K562 (cell line): ENCODE measurements at regions not wholly inside any gene's neighbourhood (a gene's known extent, or its start where the extent isn't known, plus 50 kb on each side); places are given as distances from the start of the nearest gene placed in this dataset.

Source experiments
- ARID2 ChIP-seq: fragments of 450-650 bp; IDR thresholded peaks from 2 replicates; pipeline ENCODE4 v1.6.1; 2017; ENCODE audit warnings: antibody characterized with exemption, mild to moderate bottlenecking
- ATF1 ChIP-seq, 2 experiments: fragments of 450-650 bp in 1 of 2; IDR thresholded peaks; 2 replicates each; pipeline ENCODE4 v1.6.1; 2016; ENCODE audit warnings: missing compliant biosample characterization in 1 of 2, missing genetic modification characterization in 1 of 2
- BMI1 ChIP-seq: fragments of 150-350 bp; IDR thresholded peaks from 2 replicates; pipeline ENCODE4 v1.6.1; 2014; ENCODE audit warnings: low read length
- CBFA2T2 ChIP-seq: fragments of 450-650 bp; conservative IDR thresholded peaks from 2 replicates; pipeline ENCODE4 v1.6.1; 2017; ENCODE audit warnings: mild to moderate bottlenecking
- DPF2 ChIP-seq: fragments of 450-650 bp; IDR thresholded peaks from 2 replicates; pipeline ENCODE4 v1.6.1; 2016
- EWSR1 ChIP-seq: fragments of 450-650 bp; IDR thresholded peaks from 2 replicates; pipeline ENCODE4 v1.6.1; 2018; ENCODE audit warnings: borderline replicate concordance, mild to moderate bottlenecking, low read depth, moderate library complexity; ENCODE audit not compliant: partially characterized antibody
- GABPA ChIP-seq: fragments of 200-800 bp; sonication (Bioruptor generic); conservative IDR thresholded peaks from 2 replicates; pipeline ENCODE4 v1.6.1; 2016; ENCODE audit warnings: low read depth, missing genetic modification characterization, missing compliant biosample characterization
- GTF2E2 ChIP-seq: fragments of 200-800 bp; sonication (Bioruptor generic); IDR thresholded peaks from 2 replicates; pipeline ENCODE4 v1.6.1; 2016; ENCODE audit warnings: missing genetic modification characterization, missing compliant biosample characterization
- HDAC8 ChIP-seq: fragments of 450-650 bp; IDR thresholded peaks from 2 replicates; pipeline ENCODE4 v1.6.1; 2016; ENCODE audit warnings: mild to moderate bottlenecking, missing genetic modification characterization, moderate library complexity, missing compliant biosample characterization
- ID3 ChIP-seq, 2 experiments: fragments of 250-450 bp in 1 of 2; fragments of 450-650 bp in 1 of 2; sonication (Bioruptor Pico) in 1 of 2; IDR thresholded peaks; 2 replicates each; pipeline versions ENCODE4 v1.6.1 to v1.8.0; 2016 to 2021; ENCODE audit warnings: mild to moderate bottlenecking in 2 of 2, moderate library complexity in 2 of 2, missing compliant biosample characterization in 1 of 2, missing genetic modification characterization in 1 of 2
- IFI16 ChIP-seq: fragments of 250-450 bp; sonication (Bioruptor Pico); IDR thresholded peaks from 2 replicates; pipeline ENCODE4 v2.1.2; 2022; ENCODE audit warnings: mild to moderate bottlenecking, inconsistent platforms
- KLF1 ChIP-seq: fragments of 450-650 bp; IDR thresholded peaks from 2 replicates; pipeline ENCODE4 v1.6.1; 2016; ENCODE audit warnings: missing genetic modification characterization, missing compliant biosample characterization
- LEF1 ChIP-seq: fragments of 450-650 bp; IDR thresholded peaks from 2 replicates; pipeline ENCODE4 v1.6.1; 2016; ENCODE audit warnings: mild to moderate bottlenecking
- NBN ChIP-seq: fragments of 450-650 bp; IDR thresholded peaks from 2 replicates; pipeline ENCODE4 v1.6.1; 2016; ENCODE audit warnings: low read depth, mild to moderate bottlenecking
- NFE2 ChIP-seq: IDR thresholded peaks from 2 replicates; pipeline ENCODE4 v1.6.1; 2014; ENCODE audit warnings: antibody characterized with exemption, low read depth
- PHB ChIP-seq: fragments of 250-450 bp; sonication (Bioruptor Pico); IDR thresholded peaks from 2 replicates; pipeline ENCODE4 v1.5.0; 2021
- POLR2AphosphoS5 ChIP-seq: IDR thresholded peaks from 2 replicates; pipeline ENCODE4 v1.6.1; 2011; ENCODE audit warnings: mild to moderate bottlenecking, low read depth, low read length, moderate library complexity; ENCODE audit not compliant: control insufficient read depth, insufficient read depth
- PTTG1 ChIP-seq: fragments of 450-650 bp; IDR thresholded peaks from 2 replicates; pipeline ENCODE4 v1.6.1; 2016; ENCODE audit warnings: low read depth, mild to moderate bottlenecking, missing genetic modification characterization, missing compliant biosample characterization
- SMARCA5 ChIP-seq: fragments of 450-650 bp; IDR thresholded peaks from 2 replicates; pipeline ENCODE4 v1.6.1; 2016
- TCF7L2 ChIP-seq: fragments of 150-350 bp; IDR thresholded peaks from 2 replicates; pipeline ENCODE4 v1.6.1; 2016; ENCODE audit warnings: low read depth, mild to moderate bottlenecking, low read length, moderate library complexity
- TFAM ChIP-seq: fragments of 250-450 bp; sonication (Bioruptor Pico); conservative IDR thresholded peaks from 2 replicates; pipeline ENCODE4 v1.5.0; 2021; ENCODE audit warnings: mild to moderate bottlenecking, moderate library complexity
- U2AF1 ChIP-seq: fragments of 200-400 bp; formaldehyde crosslinking; optimal IDR thresholded peaks from 2 replicates; pipeline ENCODE3; 2017; ENCODE audit warnings: mild to moderate bottlenecking, low read depth, low read length, moderate library complexity
- ZBED1 ChIP-seq: IDR thresholded peaks from 2 replicates; pipeline ENCODE4 v1.6.1; 2014
- ZBTB33 ChIP-seq: sonication (generic); formaldehyde crosslinking; IDR thresholded peaks from 2 replicates; pipeline ENCODE4 v1.8.1; 2023; ENCODE audit warnings: mild to moderate bottlenecking, missing genetic modification reagents
- ZC3H11A ChIP-seq: IDR thresholded peaks from 2 replicates; pipeline ENCODE4 v1.6.1; 2012; ENCODE audit warnings: low read depth, low read length, improper control_type of control experiment
- ZFX ChIP-seq: sonication (generic); formaldehyde crosslinking; IDR thresholded peaks from 2 replicates; pipeline ENCODE4 v1.8.0; 2022; ENCODE audit warnings: mild to moderate bottlenecking, missing genetic modification reagents, moderate library complexity
- ZNF445 ChIP-seq: fragments of 250-450 bp; sonication (Bioruptor Pico); IDR thresholded peaks from 2 replicates; pipeline ENCODE4 v1.4.0; 2020; ENCODE audit warnings: low read depth, mild to moderate bottlenecking, moderate library complexity
- ZNF695 ChIP-seq: fragments of 450-650 bp; formaldehyde crosslinking; IDR thresholded peaks from 2 replicates; pipeline ENCODE4 v1.4.0; 2020; ENCODE audit warnings: mild to moderate bottlenecking, moderate library complexity
- ZNF75A ChIP-seq: fragments of 450-650 bp; formaldehyde crosslinking; IDR thresholded peaks from 2 replicates; pipeline ENCODE4 v1.4.0; 2020; ENCODE audit warnings: mild to moderate bottlenecking
- TF ChIP-seq, protein P1 (sequence below): fragments of 250-450 bp; sonication (Bioruptor Pico); IDR thresholded peaks from 2 replicates; pipeline ENCODE4 v1.8.0; 2021; ENCODE audit warnings: moderate library complexity, mild to moderate bottlenecking, inconsistent platforms

DNA sequence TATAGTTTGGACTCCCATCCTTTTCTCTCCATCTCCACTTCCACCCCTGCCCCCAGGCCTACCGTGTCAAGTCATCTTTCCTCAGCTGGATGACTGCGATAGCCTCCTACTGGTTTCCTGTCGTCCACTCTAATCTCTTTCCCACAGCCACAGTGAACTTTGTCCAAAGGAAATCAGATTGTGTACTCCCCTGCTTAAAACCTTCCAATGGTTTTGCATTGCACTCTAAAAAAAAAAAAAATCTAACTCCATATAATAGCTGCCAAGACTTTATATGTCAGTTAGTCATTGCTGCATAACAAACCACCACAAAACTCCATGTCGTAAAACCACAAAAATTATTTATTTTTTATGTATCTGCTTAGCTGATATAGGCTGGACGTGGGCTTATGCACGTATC, 160.2 kb upstream of the CCDC68 start (continued):
- TF ChIP-seq BMI1 (no peak), ZFX (CRISPR knock-in tag) (no peak), HDAC8 (no peak), TFAM (CRISPR knock-in tag) (no peak), SMARCA5 (no peak), ZNF445 (CRISPR knock-in tag) (no peak), PTTG1 (tag) (no peak), IFI16 (CRISPR knock-in tag) (no peak), ZBTB33 (CRISPR knock-in tag) (no peak), DPF2 (peak; percentile 93), ARID2 (no peak), GABPA (tag) (0 out of 2 replicates have a peak, but pooled peaks have one; percentile 18), PHB (CRISPR knock-in tag) (no peak), LEF1 (peak; percentile 26; the same call in 1 of the 2 replicates), U2AF1 (no peak), POLR2AphosphoS5 (peak; percentile 51; the same call in 1 of the 2 replicates), ID3 (CRISPR knock-in tag; IDR thresholded peaks at IDR 0.05) (no peak), ID3 (tag; IDR thresholded peaks at IDR 0.05) (no peak), ZC3H11A (no peak), NBN (0 out of 2 replicates have a peak, but pooled peaks have one; percentile 48), GTF2E2 (tag) (no peak), CBFA2T2 (peak; percentile 91), ZBED1 (no peak), NFE2 (peak; percentile 85), ZNF75A (CRISPR knock-in tag) (no peak), KLF1 (tag) (no peak), ZNF695 (CRISPR knock-in tag) (no peak), TCF7L2 (no peak), ATF1 (CRISPR knock-in tag; IDR thresholded peaks at IDR 0.05) (no peak), ATF1 (tag; IDR thresholded peaks at IDR 0.05) (no peak), EWSR1 (no peak)
- TF ChIP-seq, protein P1, sequence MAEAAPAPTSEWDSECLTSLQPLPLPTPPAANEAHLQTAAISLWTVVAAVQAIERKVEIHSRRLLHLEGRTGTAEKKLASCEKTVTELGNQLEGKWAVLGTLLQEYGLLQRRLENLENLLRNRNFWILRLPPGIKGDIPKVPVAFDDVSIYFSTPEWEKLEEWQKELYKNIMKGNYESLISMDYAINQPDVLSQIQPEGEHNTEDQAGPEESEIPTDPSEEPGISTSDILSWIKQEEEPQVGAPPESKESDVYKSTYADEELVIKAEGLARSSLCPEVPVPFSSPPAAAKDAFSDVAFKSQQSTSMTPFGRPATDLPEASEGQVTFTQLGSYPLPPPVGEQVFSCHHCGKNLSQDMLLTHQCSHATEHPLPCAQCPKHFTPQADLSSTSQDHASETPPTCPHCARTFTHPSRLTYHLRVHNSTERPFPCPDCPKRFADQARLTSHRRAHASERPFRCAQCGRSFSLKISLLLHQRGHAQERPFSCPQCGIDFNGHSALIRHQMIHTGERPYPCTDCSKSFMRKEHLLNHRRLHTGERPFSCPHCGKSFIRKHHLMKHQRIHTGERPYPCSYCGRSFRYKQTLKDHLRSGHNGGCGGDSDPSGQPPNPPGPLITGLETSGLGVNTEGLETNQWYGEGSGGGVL, result no peak
